CD4-positive, CD25-positive, alpha-beta regulatory T cell (primary cell): ENCODE measurements at regions not wholly inside any gene's neighbourhood (a gene's known extent, or its start where the extent isn't known, plus 50 kb on each side); places are given as distances from the start of the nearest gene placed in this dataset.
"Not testable (repeated sequence)": the region's sequence is repeated elsewhere in the genome, so short reads cannot be mapped to it uniquely, and the experiment has no call there.

ENCODE experiments used
- ATAC-seq, 2 donors: fragments of 150-1000 bp; cut with Tn5 transposase; one replicate each; pipeline ENCODE4 v1.10.0; 2021; ENCODE audit warnings: low read depth in 2 of 2, moderate number of reproducible peaks in 2 of 2, moderate library complexity in 1 of 2
- DNase-seq, 3 donors: peaks; one replicate each; pipeline versions ENCODE4 v3.0.0 to v3.0.0-alpha.2; 2012 to 2022; ENCODE audit warnings: mixed read lengths in 1 of 3
- H3K27ac ChIP-seq: one replicate; pipeline ENCODE4 v1.7.0; 2013; ENCODE audit warnings: mild to moderate bottlenecking, low read length; ENCODE audit not compliant: insufficient read depth, poor library complexity, severe bottlenecking
- H3K27me3 ChIP-seq: one replicate; pipeline ENCODE4 v1.7.0; 2013; ENCODE audit warnings: low read length; ENCODE audit not compliant: control insufficient read depth, insufficient read depth
- H3K36me3 ChIP-seq: one replicate; pipeline ENCODE4 v1.7.0; 2013; ENCODE audit warnings: mild to moderate bottlenecking, low read length, moderate library complexity; ENCODE audit not compliant: control insufficient read depth, insufficient read depth
- H3K4me1 ChIP-seq: 2 replicates; pipeline ENCODE4 v1.7.0; 2013; ENCODE audit warnings: mild to moderate bottlenecking, low read length; ENCODE audit not compliant: insufficient read depth, control insufficient read depth, poor library complexity, severe bottlenecking
- H3K4me3 ChIP-seq: one replicate; pipeline ENCODE4 v1.7.0; 2013; ENCODE audit warnings: low read depth, mild to moderate bottlenecking, low read length, moderate library complexity
- H3K9me3 ChIP-seq, 2 experiments: 1 replicate in 1 of 2; 2 replicates in 1 of 2; pipeline ENCODE4 v1.7.0; 2013; ENCODE audit warnings: low read length in 2 of 2, mild to moderate bottlenecking in 1 of 2, moderate library complexity in 1 of 2; ENCODE audit not compliant: control insufficient read depth in 2 of 2
- H3K27ac Mint-ChIP-seq, 3 donors: one replicate each; pipeline ENCODE4 v1.8.0; 2020 to 2022; ENCODE audit warnings: mild to moderate bottlenecking in 3 of 3, mixed read lengths in 3 of 3, moderate library complexity in 2 of 3
- H3K27me3 Mint-ChIP-seq: one replicate; pipeline ENCODE4 v1.8.0; 2022; ENCODE audit warnings: mild to moderate bottlenecking, mixed read lengths
- H3K36me3 Mint-ChIP-seq: one replicate; pipeline ENCODE4 v1.8.0; 2020; ENCODE audit warnings: mixed read lengths
- H3K4me1 Mint-ChIP-seq, 4 donors: one replicate each; pipeline ENCODE4 v1.8.0; 2020 to 2022; ENCODE audit warnings: mixed read lengths in 4 of 4, mild to moderate bottlenecking in 1 of 4
- H3K4me3 Mint-ChIP-seq, 4 donors: one replicate each; pipeline ENCODE4 v1.8.0; 2020 to 2022; ENCODE audit warnings: mild to moderate bottlenecking in 4 of 4, mixed read lengths in 4 of 4, moderate library complexity in 3 of 4
- H3K9me3 Mint-ChIP-seq, 7 donors: one replicate each; pipeline ENCODE4 v1.8.0; 2020 to 2022; ENCODE audit warnings: mixed read lengths in 7 of 7, mild to moderate bottlenecking in 3 of 7, moderate library complexity in 2 of 7

DNA sequence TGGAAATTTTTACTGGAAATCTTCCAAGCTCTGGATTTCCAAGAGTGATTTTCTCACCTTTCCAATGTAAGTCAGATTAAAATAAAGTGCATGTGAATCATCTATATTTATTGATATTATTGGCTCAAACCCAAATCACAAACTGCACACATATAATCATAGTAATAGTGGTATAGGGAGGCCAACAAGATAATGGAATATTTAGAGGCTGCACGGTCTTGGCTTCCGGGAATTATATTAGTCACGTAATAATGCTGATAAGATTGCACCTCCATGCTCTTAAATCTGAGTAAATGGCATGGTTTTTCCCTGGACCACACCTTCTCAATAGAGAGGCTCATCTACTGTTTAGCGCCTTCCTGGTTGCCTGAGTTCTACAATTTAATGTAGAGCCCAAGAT is 567.1 kb upstream of the NR2F2 start:
- no peak overlapping the region for H3K4me3 Mint-ChIP-seq
- no peak for DNase-seq

GRCh38 chr15:95765161-95765560 is 565.3 kb upstream of the NR2F2 start:
- Histone ChIP-seq H3K27me3 (no peaks in the 10 kb centered on the region), H3K27ac (no peak overlapping the region), H3K4me1 (no peaks in the 10 kb centered on the region), H3K36me3 (no peaks in the 10 kb centered on the region), H3K4me3 (no peak overlapping the region), H3K9me3 (no peaks in the 10 kb centered on the region)
- no peak for DNase-seq
- peaks cover 0 to 7% (median 0%) of the 10 kb centered on the region in 7 donors for H3K9me3 Mint-ChIP-seq
- no peak overlapping the region for H3K27ac Mint-ChIP-seq
- peaks cover 4% of the 10 kb centered on the region for H3K27me3 Mint-ChIP-seq
- no peak for ATAC-seq
- peaks cover 0 to 5% (median 1%) of the 10 kb centered on the region in 4 donors for H3K4me1 Mint-ChIP-seq
- no peak overlapping the region for H3K4me3 Mint-ChIP-seq
- H3K36me3 Mint-ChIP-seq = no peaks in the 10 kb centered on the region

More for the DNA sequence above, 567.1 kb upstream of the NR2F2 start:
- H3K4me1 Mint-ChIP-seq = peaks cover 0 to 8% (median 1%) of the 10 kb centered on the region in 4 donors
- H3K36me3 ChIP-seq = no peaks in the 10 kb centered on the region
- H3K4me1 ChIP-seq = no peaks in the 10 kb centered on the region
- no peak overlapping the region for H3K27ac Mint-ChIP-seq
- no peaks in the 10 kb centered on the region for H3K27me3 ChIP-seq
- no peak overlapping the region for H3K4me3 ChIP-seq
- no peaks in the 10 kb centered on the region for H3K36me3 Mint-ChIP-seq
- no peaks in the 10 kb centered on the region for H3K9me3 ChIP-seq
- no peak for ATAC-seq
- no peak overlapping the region for H3K27ac ChIP-seq
- peaks cover 10% of the 10 kb centered on the region for H3K27me3 Mint-ChIP-seq
- H3K9me3 Mint-ChIP-seq = peaks cover 0 to 7% (median 0%) of the 10 kb centered on the region in 7 donors

GRCh38 chr15:95770196-95770595 is 560.3 kb upstream of the NR2F2 start:
- ATAC-seq = no peak
- peaks cover 0 to 5% (median 0%) of the 10 kb centered on the region in 7 donors for H3K9me3 Mint-ChIP-seq
- H3K27me3 Mint-ChIP-seq = no peaks in the 10 kb centered on the region
- H3K36me3 ChIP-seq = no peaks in the 10 kb centered on the region
- no peak for DNase-seq
- no peak overlapping the region for H3K27ac ChIP-seq
- H3K9me3 ChIP-seq = no peaks in the 10 kb centered on the region
- peaks cover 0 to 6% (median 0%) of the 10 kb centered on the region in 4 donors for H3K4me1 Mint-ChIP-seq
- no peak overlapping the region for H3K4me3 Mint-ChIP-seq
- H3K4me3 ChIP-seq = no peak overlapping the region
- H3K36me3 Mint-ChIP-seq = no peaks in the 10 kb centered on the region
- no peaks in the 10 kb centered on the region for H3K27me3 ChIP-seq
- H3K4me1 ChIP-seq = no peaks in the 10 kb centered on the region
- no peak overlapping the region for H3K27ac Mint-ChIP-seq

DNA sequence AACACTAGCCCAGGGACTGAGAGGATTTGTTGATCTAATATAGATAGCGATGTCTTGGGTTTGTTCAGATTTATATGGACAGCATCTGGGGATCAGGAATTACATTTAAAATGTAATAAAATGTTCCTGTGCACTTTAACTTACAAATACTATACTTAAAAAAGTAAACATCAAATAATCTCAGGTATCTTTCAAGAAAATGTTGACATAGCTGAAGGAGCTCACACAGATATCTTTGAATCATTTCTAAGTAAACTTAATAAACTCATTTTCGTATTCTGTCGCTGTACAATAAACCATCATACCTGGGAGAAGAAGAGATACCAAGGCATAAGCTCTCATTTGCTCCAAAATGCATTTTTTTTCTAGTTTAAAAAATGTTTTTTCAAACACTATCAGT is 557.5 kb upstream of the NR2F2 start:
- DNase-seq = no peak
- Histone ChIP-seq H3K4me3 (no peak overlapping the region), H3K27me3 (no peaks in the 10 kb centered on the region), H3K27ac (no peak overlapping the region), H3K4me1 (no peaks in the 10 kb centered on the region), H3K9me3 (no peaks in the 10 kb centered on the region), H3K36me3 (no peaks in the 10 kb centered on the region)
- no peak for ATAC-seq
- Mint-ChIP-seq H3K36me3 (no peaks in the 10 kb centered on the region), H3K27me3 (no peaks in the 10 kb centered on the region), H3K9me3 (peaks cover 0 to 3% (median 0%) of the 10 kb centered on the region in 7 donors), H3K4me3 (no peak overlapping the region), H3K27ac (no peak overlapping the region), H3K4me1 (peaks cover 0 to 6% (median 0%) of the 10 kb centered on the region in 4 donors)

DNA sequence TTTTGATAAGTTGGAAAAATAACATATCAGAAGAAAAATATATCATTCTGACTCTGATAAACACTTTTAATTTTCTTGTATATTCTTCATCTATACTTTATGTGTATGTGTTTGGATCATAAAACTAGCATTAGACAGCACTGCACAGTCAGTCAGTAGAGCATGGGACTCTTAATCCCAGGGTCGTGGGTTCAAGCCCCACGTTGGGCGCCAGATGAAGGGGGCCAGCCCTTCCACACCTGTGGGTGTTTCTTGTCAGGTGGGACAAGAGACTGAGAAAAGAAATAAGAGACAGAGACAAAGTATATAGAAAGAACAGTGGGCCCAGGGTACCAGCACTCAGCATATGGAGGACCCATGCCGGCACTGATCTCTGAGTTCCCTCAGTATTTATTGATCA is 546.0 kb upstream of the NR2F2 start:
- ATAC-seq = no peak
- no peaks in the 10 kb centered on the region for H3K36me3 ChIP-seq
- no peaks in the 10 kb centered on the region for H3K27me3 Mint-ChIP-seq
- no peaks in the 10 kb centered on the region for H3K27me3 ChIP-seq
- H3K4me1 ChIP-seq = no peaks in the 10 kb centered on the region
- H3K27ac ChIP-seq = no peak overlapping the region
- peak overlapping the region in 1 of 4 donors; percentile 51 for H3K4me3 Mint-ChIP-seq
- H3K36me3 Mint-ChIP-seq = peaks cover 4% of the 10 kb centered on the region
- H3K9me3 ChIP-seq = peaks cover 29 to 37% of the 10 kb centered on the region in 2 experiments
- H3K9me3 Mint-ChIP-seq = peaks cover 6 to 50% (median 23%) of the 10 kb centered on the region in 7 donors
- H3K4me3 ChIP-seq = no peak overlapping the region
- H3K4me1 Mint-ChIP-seq = no peaks in the 10 kb centered on the region
- H3K27ac Mint-ChIP-seq = no peak overlapping the region
- no peak for DNase-seq

DNA sequence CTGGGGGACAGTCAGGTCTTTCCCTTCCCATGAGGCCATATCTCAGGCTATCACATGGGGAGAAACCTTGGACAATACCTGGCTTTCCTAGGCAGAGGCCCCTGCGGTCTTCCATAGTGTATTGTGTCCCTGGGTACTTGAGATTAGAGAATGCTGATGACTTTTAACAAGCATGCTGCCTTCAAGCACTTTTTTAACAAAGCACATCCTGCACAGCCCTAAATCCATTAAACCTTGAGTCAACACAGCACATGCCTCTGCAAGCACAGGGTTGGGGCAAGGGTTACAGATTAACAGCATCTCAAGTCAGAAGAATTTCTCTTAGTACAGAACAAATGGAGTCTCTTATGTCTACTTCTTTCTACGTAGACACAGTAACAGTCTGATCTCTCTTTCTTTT is 545.2 kb upstream of the NR2F2 start:
- ATAC-seq, H3K27ac Mint-ChIP-seq: not testable (repeated sequence)
- peaks cover 6 to 50% (median 24%) of the 10 kb centered on the region in 7 donors for H3K9me3 Mint-ChIP-seq

DNA sequence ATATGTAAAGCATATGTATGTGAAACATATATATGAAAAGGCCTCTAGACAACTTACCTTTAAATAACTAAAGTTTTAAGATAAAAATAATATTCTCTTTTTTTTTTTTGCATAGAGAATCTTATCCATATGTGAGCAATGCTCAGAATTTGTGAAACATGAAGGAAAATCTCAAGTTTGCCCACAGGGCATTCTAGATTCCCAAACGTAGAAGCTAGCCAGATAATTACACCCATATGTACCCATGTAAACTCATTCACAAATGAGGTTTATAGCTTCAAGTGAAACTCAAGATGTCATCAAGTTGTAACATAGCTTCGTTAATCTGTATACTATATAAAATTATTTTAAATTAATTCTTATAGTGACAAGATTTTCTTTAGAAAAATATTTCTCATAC is 537.3 kb upstream of the NR2F2 start:
- H3K4me3 Mint-ChIP-seq = no peak overlapping the region
- Histone ChIP-seq H3K4me1 (no peaks in the 10 kb centered on the region), H3K4me3 (no peak overlapping the region), H3K27me3 (no peaks in the 10 kb centered on the region), H3K27ac (no peak overlapping the region), H3K36me3 (no peaks in the 10 kb centered on the region), H3K9me3 (no peaks in the 10 kb centered on the region)
- ATAC-seq (no peak), DNase-seq (no peak)
- no peaks in the 10 kb centered on the region for H3K4me1 Mint-ChIP-seq
- no peaks in the 10 kb centered on the region for H3K27me3 Mint-ChIP-seq
- H3K36me3 Mint-ChIP-seq = no peaks in the 10 kb centered on the region
- H3K27ac Mint-ChIP-seq = no peak overlapping the region
- H3K9me3 Mint-ChIP-seq = peaks cover 0 to 6% (median 0%) of the 10 kb centered on the region in 7 donors

More for the DNA sequence above, 545.2 kb upstream of the NR2F2 start:
- not testable (repeated sequence) for H3K4me3 ChIP-seq, H3K27me3 Mint-ChIP-seq, DNase-seq, H3K36me3 ChIP-seq, H3K36me3 Mint-ChIP-seq, H3K4me1 ChIP-seq, H3K27ac ChIP-seq, H3K4me3 Mint-ChIP-seq, H3K27me3 ChIP-seq, H3K4me1 Mint-ChIP-seq
- H3K9me3 ChIP-seq = peaks cover 29 to 37% of the 10 kb centered on the region in 2 experiments

DNA sequence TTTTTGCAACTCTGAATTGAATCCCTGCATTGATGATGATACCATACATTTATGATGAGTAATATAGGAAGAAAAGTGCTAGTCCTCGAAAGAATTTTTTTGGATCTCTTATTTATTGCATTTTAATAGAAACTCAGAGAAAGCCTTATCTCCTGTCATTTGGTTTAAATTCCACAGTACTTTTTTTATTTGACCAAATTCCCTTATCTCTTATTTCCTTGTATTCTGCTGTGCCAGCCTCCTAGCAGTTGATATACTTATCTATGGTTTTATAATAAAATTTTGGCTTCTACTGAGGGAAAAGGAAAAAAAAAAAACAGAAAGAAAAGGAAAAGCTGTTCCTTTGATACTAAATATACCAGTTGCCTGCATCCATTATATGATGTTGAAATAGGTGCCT is 535.1 kb upstream of the NR2F2 start:
- DNase-seq = no peak
- Mint-ChIP-seq H3K27me3 (no peaks in the 10 kb centered on the region), H3K36me3 (no peaks in the 10 kb centered on the region), H3K4me3 (no peak overlapping the region), H3K9me3 (peaks cover 0 to 4% (median 0%) of the 10 kb centered on the region in 7 donors), H3K4me1 (no peaks in the 10 kb centered on the region), H3K27ac (no peak overlapping the region)
- H3K27me3 ChIP-seq = no peaks in the 10 kb centered on the region
- no peak overlapping the region for H3K27ac ChIP-seq
- H3K9me3 ChIP-seq = no peaks in the 10 kb centered on the region
- no peaks in the 10 kb centered on the region for H3K4me1 ChIP-seq
- ATAC-seq = no peak
- H3K4me3 ChIP-seq = no peak overlapping the region
- no peaks in the 10 kb centered on the region for H3K36me3 ChIP-seq
